Inferior parietal cortex (tissue), 1 donor: ENCODE measurements at regions not wholly inside any gene's neighbourhood (a gene's known extent, or its start where the extent isn't known, plus 50 kb on each side); places are given as distances from the start of the nearest gene placed in this dataset.

ENCODE experiments used
- DNase-seq: peaks from one replicate; pipeline ENCODE4 v3.0.0-alpha.2; 2016; ENCODE audit errors: extremely low spot score

DNA sequence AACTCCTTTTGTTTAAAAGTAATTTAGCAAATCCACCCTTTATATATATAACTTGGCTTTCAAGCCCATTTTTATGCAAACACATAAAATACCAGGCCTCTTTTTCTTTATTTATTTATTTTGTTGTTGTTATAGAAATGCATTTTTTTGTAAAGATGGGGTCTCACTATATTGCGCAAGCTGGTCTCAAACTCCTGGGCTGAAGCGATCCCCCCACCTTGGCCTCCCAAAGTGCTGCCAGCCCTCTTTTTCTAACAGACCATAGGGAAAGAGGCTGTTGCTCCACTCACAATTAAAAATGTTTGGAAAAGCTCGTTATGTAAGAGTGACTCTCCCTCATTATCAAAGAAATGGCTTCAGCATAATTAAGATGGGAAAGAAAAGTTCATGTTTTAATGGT, 440.9 kb downstream of the HACE1 start:
- no peak for DNase-seq

DNA sequence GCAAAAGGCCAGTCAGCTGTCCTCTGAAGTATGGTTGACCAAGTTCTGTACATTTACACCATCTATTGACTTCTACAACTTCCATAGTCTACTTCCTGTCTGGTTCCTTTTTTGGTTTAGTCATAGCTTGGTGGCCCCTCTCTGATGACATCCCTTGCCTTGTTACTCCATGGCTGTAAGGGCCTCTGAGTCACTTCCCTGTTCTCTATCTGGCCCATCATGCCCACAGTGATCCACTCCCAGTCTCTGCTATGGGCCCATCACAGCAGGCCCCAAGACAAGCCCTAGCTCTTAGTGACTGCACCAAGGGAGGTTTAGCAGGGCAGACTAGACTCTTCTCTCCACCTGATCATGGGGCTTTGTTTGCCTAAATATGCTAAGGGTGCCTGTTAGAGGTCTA, 441.6 kb downstream of the HACE1 start:
- no peak for DNase-seq

DNA sequence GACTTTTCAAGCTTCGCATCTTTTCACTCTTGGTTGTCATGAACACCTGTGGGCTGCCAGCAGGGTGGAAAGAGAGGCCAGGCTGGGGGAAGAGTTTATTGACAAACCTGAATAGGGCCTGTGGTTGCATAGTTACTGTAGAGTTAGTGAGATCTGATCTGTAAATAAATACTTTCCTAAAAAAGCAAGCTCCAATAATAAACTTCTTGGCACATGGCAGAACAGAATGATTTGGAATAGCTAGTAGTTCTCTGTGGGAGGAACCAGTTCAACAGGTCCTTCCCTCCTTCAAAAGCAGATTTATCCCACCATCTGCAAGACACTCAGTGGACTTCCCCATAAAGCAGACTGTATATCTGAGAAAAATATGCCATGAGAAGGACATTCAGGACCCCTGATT, 445.0 kb downstream of the HACE1 start:
- no peak for DNase-seq

DNA sequence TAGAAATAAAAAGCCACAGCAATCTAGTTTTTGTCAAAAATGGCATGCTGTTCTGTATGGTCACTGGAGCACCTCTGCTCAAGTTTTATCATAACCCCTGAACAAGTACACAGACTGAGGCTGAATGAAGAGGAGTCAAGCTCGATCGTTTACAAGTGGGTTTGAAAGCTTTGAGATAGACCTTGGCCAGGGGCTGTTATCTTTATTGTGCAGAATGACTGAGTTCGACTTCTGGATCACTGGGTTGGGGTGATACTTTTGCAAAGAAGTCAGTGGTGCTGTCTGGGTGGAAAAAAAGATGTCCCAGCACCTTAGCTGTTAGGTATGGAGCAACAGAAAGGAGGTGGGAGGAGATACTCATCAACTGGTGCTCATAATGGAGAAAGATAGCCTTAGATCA, 446.0 kb downstream of the HACE1 start:
- DNase-seq, result no peak

DNA sequence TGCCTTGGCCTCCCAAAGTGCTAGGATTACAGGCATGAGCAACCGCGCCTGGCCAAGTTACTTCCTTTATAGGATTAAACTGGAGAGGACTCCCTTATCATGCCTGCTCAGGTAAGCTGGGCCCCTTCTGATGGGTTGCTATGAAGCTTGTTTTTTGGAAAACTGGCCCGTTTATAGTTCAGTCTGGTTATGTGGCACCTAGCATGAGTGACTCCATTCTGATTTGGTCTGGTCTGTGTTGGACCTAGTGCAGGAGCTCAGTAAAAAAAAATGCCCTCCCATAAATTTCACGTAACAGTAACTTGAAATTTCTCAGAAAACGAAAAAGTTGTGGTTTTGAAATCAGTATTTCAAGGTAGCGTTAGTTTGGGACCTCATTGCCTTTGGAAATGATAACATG, 448.4 kb downstream of the HACE1 start:
- DNase-seq, result no peak

DNA sequence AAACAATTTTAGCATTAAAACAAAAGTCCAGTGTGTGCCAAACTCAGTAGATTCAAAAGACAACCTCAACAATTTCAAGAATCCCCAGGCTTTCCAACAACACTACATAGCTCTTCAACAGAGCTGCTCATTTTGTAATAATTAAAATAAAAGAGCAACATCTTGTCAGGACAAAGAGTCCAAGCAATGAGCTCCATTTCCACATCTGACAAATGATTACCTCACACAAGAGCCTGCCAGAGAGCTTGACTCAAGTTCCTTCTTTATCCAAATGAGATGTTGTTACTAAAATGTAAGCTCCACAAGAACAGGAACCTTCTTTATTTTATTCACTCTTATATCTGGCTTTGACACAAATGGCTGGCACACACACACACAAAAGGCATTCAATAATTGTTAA, 449.8 kb downstream of the HACE1 start:
- DNase-seq, result no peak

DNA sequence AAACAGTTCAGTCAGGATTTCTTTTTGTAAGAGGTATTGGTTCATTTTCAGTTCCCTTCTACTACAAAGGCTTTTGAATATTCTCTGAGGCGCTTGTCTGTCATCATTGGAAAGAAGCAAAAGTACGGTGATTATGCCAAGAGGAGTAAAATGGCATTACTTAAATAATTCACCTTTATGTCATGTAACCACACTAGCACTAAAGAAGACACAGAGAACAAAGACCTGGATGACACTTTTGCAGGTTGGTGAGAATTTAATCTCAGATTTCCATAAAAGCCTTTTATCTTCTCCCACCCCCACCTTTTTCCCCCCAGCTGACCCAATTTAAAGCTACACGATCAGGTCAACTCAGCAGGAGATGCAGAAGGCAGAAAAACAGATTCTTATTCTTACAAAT, 451.8 kb downstream of the HACE1 start:
- DNase-seq, result no peak

DNA sequence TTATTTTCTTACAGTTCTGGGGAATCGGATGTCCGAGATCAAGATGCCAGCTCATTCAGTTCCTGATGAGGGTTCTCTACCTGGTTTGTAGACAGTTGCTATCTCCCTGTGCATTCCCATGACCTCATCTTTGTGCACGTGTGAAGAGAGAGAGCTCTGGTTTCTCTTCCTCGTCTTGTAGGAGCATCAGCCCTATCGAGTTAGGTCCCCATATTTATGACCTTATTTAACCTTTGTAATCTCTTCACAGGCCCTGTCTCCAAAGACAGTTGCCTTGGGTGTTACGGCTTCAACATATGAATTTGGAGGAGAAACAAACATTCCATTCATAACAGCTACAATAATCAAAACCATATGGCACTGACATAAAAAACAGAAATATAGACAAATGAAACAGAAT, 455.3 kb downstream of the HACE1 start:
- DNase-seq, result no peak

DNA sequence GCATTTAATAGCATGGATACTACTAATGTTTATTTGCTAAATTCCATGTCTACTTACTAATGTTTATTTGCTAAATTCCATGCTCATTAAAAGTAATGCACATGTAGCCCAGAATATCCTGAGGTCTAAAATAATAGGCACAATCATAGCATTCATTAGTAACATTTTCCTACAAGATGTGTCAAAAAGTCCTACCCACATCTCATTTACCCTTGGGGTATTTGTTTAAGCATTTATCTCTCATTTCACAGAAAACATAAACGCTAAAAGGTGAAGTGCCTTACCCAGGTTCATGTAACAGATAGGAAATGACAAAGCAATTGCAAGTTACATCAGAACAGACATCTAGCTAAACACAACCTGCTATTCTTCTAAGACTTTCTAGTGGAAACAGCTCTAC, 457.1 kb downstream of the HACE1 start:
- no peak for DNase-seq

DNA sequence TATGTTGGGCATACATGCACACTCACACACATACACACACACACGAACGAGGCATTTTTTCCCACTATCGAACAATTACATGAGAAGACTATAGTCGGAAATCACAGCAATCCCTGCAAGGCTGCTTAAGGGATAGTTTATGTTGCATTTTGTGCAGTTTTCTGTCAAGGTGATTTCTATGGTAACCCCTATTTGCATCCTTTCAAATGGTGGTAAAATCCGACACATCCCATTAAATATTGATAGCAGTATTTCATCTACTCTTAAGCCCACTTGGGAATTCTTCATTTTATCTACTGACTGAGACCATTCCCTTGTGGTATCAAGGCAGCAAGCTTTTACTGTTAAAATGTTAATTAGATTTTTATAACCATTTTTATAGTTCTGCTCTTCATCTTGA, 457.8 kb downstream of the HACE1 start:
- no peak for DNase-seq

DNA sequence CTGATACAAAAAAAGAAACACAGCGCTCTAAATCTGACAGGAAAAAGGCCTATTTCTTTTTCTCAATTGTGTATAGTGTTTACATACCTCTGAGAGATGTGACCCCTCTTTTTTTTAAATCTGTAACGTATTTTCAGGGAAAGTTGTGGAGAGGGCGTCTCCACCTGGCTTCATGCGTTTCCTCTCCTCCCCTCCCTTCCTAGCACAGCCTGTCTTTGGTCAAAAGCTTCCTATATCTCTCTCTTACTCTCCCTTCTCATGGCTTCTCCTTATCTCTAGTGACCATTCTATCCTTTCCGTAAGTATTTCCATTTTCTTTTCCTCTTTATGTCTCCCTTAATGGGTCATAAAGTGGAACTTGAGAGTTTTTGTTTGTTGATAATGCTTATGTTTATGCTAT, 458.9 kb downstream of the HACE1 start:
- DNase-seq, result no peak

DNA sequence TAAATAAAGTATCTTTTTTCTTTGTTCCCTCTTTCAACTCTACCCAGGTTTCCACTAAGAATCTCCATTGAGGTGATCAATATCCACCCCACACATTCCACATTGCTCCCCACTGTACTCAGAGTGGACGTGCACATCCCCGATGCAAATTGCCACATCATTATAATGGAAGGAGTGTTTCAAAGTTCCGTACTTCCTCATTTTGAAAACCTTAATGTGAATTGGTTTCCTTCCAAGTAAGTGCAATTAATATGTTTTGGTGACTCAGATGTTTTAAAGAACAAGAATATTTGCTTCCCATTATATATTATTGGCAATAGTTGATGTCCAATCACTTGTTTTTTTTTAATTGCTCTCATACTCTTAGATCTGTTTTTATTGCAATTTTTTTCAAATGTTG, 463.6 kb downstream of the HACE1 start:
- DNase-seq, result no peak

DNA sequence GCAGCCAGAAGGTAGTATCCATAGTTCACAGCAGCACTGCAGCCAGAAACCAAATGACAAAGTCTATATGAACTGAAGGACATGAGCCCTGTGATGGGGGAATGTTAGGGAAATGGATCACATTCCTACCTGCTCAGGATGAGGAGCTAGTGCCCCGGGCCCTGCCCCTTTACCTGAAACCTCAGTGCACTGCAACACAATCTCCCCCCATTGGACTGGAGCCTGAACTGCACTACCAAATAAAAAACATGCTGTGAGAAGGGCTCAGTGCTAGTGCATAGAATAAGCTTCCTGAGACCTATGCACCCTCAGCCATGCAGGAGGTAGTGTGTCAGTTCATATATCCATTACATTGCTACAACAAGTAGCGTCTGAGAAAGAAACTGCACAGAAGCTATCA, 477.8 kb downstream of the HACE1 start:
- DNase-seq, result no peak

DNA sequence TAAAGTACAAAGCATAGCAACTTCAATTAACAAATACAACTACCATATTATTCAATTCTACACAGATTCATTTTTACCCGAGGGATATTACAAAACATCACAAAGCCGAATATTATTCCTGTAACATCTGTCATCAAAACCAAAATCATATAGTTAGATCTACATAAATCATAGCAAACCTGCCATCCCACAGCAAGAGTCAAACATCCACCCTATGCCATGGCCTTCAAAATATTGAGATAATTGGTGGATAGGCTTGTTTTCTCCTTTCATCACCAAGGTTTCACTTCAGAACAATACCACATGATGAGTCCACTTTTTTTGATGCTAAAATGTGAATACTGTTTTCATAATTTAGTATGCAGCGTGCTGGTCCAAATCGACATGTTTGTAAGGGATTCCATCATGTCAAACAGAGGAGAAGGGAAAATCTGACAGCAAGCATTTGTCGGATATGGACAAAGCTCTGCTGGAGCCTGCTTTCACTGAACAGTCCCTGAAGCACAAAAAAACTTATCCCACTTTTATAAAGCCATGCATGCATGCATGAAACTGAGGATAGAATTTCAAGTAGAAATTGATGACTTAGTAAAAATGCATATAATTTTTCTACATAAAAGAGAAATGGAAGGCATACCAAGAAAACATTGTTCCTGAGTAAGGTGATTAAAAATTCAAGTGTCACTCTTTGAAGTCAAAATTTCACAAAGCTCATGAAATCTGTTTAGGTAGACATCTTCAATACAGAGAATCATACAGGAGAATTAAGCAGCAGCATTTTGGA, 494.1 kb downstream of the HACE1 start:
- DNase-seq, result no peak

DNA sequence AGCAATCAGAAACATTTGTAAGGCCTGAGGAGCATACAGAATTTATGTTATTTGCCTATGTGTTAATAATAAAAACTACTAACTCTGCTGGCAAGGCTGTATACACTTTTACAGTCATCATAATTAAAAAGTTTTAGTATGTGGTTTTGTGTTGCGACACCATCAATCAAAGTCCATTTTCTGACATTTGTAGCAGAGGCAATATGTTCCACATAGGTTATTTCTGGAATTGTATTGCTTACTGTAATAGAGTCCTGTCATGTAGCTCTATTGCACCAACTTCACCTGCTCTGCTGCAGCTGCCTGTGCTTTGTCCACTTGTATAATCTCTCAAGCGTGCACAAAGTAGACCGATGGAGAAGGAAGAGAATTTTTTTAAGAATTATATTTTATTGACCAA, 501.8 kb downstream of the HACE1 start:
- no peak for DNase-seq

DNA sequence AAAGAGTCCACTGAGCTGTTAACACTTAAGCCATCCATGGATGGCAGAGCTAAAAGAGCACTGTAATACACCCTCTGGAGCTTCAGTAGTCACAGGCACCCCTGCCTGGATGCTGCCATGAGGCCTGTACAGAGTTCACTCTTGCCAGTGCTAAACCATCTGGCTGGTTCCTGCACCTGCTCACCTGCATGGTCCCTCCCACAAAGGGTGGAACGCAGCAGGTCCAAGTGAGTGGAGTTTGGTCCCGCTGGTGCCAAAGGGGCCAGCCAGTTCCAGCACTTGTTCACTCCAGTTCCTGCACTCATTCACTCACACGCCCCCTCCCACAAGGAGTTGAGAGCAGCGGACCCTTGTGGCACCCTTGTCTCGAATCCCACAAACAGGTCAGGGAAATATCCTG, 503.5 kb downstream of the HACE1 start:
- DNase-seq, result no peak

DNA sequence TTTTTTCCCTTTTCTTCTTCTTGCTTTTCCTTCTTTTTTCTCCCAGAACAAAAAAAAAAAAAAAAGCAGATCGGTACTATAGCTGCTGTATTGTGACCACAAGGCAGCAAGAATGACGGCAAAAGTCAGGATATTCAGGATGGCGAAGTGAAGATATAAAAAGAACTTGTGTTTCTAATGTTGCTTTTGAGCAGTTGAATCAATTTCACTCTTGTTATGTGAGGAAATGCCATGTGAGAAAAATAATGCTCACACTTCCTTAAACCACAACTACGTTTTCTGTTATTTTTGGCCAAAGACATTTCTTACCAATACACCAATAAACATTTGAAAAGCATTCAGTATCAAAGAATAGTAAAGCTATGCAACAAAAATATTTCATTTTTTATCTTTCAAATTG, 510.5 kb downstream of the HACE1 start:
- no peak for DNase-seq

DNA sequence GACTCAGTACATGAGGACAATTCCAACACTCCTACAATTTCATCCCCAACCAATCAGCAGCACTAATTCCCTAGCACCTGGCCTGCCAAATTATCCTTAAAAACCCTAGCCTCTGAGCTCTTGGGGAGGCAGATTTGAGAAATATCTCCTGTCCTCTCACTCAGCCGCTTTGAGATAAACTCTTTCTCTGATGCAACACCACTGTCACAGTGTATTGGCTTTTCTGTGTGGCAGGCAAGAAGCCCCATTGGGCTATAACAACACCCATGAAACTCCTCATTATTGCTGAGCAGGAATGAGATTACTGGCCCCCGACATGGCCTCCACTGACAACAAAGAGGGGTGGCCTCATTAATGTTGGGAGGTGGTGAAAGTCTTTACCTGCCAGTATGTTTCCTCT, 515.5 kb downstream of the HACE1 start:
- no peak for DNase-seq

DNA sequence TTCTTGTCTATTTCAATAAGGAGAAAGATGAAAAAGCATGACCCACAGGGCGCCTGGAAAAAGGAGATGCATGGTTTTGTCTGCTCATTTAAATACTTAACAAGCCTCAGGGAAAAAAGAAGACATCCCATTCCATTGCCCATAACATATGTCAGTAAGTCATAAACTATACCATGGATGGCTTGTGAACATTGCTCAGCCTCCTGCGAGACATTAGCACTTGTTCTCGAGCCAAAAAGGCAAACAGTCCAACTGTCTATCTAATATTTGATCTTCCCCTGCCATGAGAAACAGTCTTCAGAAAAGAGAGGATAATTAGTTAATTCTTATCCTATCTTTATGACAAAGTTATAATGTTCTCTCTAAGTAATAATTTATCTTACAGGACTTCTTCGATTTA, 527.4 kb downstream of the HACE1 start:
- DNase-seq, result no peak

DNA sequence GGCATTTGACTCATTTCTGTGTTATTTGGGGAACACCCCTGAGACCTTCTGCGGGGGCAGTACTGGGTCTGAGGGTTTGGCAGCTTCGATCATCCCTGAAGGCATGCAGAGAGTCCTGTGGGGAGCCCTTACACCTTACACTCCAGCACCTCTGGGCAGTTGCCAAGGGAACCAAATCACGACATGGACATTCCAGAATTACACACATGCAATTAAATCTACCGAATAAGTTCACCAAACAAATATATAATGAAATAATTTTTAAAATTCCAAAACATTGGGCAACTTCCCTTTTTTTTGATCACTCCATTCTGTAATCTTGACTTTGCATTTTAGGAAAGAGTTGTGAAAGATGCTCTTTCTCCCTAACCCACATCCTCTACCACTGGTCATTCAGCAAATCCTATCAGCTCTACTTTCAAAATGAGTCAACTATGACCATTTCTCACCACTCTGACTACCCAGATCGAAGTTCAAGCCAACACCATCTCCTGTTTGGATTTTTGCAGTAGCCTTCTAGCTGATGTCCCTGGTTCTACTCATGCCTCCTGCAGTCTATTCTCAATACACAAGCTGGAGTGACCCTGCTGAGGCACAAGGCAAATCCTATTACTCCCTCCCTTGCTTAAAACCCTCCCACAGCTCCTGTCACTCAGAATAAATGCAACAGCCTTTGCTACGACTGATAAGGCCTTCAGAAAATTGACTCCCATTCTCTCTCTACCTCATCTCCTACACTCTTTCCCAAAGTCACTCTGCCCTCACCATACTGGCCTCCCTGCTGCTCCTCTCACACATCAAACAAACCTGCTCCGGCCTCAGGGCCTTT, 533.3 kb downstream of the HACE1 start:
- DNase-seq, result no peak

DNA sequence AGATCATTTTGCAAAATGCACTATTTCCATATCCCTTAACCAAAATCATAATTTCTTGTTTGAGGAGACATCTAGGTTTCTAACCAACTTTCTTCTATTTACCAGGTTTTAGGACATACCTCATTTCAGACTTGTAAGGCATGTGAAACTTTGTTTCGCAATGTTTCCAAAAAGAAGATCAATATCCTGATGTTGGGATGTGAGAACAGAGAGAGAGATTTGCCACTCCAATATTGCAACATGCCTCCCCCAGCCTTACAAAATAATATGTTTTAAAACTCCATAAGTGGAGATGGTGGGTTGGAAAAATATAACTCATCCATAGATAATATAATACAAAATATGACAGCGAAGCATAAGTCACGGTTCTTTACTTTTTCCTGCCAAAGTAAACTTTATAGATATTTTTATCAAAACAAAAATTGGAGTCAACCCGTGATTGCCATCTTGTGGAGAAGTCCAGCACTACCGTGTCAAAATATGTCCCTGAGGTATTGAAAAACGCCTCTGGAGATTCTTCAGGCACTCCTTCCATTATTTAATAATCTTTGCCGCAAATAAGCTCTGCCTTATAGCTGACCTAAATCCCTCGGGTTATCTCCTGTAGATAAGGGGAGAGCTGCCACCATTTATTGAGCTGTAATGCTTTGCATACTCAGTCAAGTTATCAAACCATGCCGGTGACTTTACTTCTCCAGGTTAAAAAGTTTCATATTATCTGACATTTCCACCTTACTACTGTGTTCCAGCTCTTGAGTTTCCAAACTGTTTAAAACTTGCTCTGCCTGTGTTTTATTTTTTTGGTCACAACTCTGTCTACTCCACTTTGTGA, 534.2 kb downstream of the HACE1 start:
- DNase-seq, result peak; percentile 61

DNA sequence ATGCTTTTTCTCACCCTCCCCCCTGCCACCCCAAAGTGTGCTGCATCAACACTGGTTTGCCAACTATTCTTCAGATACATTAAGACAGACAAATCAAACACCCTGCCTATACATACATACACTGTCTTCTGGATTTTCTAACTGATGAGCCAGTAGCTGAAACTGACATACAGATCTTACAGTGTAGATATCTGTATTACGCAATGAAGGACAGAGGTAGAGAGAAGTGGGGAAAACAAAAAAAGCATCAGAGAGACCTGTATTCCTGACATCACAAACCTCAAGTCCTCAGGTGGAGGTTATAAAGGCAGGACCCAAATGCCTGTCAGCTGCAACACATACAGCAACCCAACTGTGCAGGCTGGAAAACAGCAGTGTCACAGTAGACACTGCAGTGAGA, 535.4 kb downstream of the HACE1 start:
- DNase-seq, result no peak

DNA sequence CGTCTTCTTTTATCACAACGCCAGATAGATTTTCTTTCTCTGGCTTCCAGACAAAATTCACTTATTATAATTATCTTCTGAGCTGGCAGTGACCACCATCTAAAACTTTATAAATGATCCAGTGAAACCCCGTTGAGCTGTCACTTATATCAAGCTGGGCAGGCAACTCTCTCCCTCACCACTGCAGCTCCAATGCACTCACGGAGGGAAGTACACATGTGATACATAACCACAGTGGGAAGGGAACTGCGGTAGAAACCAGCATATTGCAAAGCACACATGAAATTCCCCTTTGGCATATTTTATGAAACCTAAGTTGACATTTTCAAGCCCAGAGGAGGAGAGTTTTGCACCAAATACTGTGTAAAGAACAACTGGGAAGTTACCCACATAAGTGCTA, 536.9 kb downstream of the HACE1 start:
- DNase-seq, result no peak
